ENCODE measurements at regions not wholly inside any gene's neighbourhood (a gene's known extent, or its start where the extent isn't known, plus 50 kb on each side); places are given as distances from the start of the nearest gene placed in this dataset.

- Histone ChIP-seq H3K9me2 (ENCODE audit: low read depth, low read length) (no peaks in the 10 kb centered on the region), H3F3A (ENCODE audit: insufficient read depth, low read length) (no peaks in the 10 kb centered on the region), H3K27ac (ENCODE audit: low read depth, low read length, poor library complexity, severe bottlenecking) (no peak overlapping the region), H3K36me3 (ENCODE audit: insufficient read depth, low read length) (no peaks in the 10 kb centered on the region), H4K20me1 (ENCODE audit: insufficient read depth, low read length) (no peaks in the 10 kb centered on the region), H3K4me3 (ENCODE audit: low read depth, low read length, poor library complexity, severe bottlenecking) (no peak overlapping the region), H3K4me2 (ENCODE audit: low read length) (no peak overlapping the region), H3K27me3 (ENCODE audit: insufficient read depth, low read length) (no peaks in the 10 kb centered on the region), H3K79me2 (ENCODE audit: insufficient read depth, low read length) (no peaks in the 10 kb centered on the region), H3K9ac (ENCODE audit: low read length) (no peak overlapping the region), H2AFZ (ENCODE audit: low read length) (no peak overlapping the region), H3K9me3 (ENCODE audit: low read length) (no peaks in the 10 kb centered on the region), H3K4me1 (ENCODE audit: insufficient read depth, low read length, severe bottlenecking) (no peaks in the 10 kb centered on the region)
- TF ChIP-seq EZH2 (IDR thresholded peaks at IDR 0.05; ENCODE audit: borderline replicate concordance, low read length), result no peak
- TF ChIP-seq CTCF (IDR thresholded peaks at IDR 0.05; ENCODE audit: low read length), result no peak
Measured at GRCh38 chr12:59134750-59135149, 214.4 kb upstream of the LRIG3 start.

GRCh38 chr12:59131462-59131861, 211.2 kb upstream of the LRIG3 start:
- no peaks in the 10 kb centered on the region for H3K9me3 ChIP-seq (ENCODE audit: low read length)
- no peak for TF ChIP-seq EZH2 (IDR thresholded peaks at IDR 0.05; ENCODE audit: borderline replicate concordance, low read length)
- TF ChIP-seq CTCF (IDR thresholded peaks at IDR 0.05; ENCODE audit: low read length), result no peak
- H3K4me1 ChIP-seq (ENCODE audit: insufficient read depth, low read length, severe bottlenecking), result no peaks in the 10 kb centered on the region

GRCh38 chr12:59122784-59123183, 202.5 kb upstream of the LRIG3 start:
- no peak overlapping the region for H3K4me2 ChIP-seq (ENCODE audit: low read length)
- H3F3A ChIP-seq (ENCODE audit: insufficient read depth, low read length), result no peaks in the 10 kb centered on the region
- no peak overlapping the region for H3K9ac ChIP-seq (ENCODE audit: low read length)
- H3K4me1 ChIP-seq (ENCODE audit: insufficient read depth, low read length, severe bottlenecking), result no peaks in the 10 kb centered on the region
- no peaks in the 10 kb centered on the region for H3K36me3 ChIP-seq (ENCODE audit: insufficient read depth, low read length)
- no peaks in the 10 kb centered on the region for H3K9me2 ChIP-seq (ENCODE audit: low read depth, low read length)
- H4K20me1 ChIP-seq (ENCODE audit: insufficient read depth, low read length), result no peaks in the 10 kb centered on the region
- no peaks in the 10 kb centered on the region for H3K27me3 ChIP-seq (ENCODE audit: insufficient read depth, low read length)
- H3K27ac ChIP-seq (ENCODE audit: low read depth, low read length, poor library complexity, severe bottlenecking), result no peak overlapping the region
- H3K4me3 ChIP-seq (ENCODE audit: low read depth, low read length, poor library complexity, severe bottlenecking), result no peak overlapping the region
- TF ChIP-seq EZH2 (IDR thresholded peaks at IDR 0.05; ENCODE audit: borderline replicate concordance, low read length), result no peak
- TF ChIP-seq CTCF (IDR thresholded peaks at IDR 0.05; ENCODE audit: low read length), result no peak
- no peak overlapping the region for H2AFZ ChIP-seq (ENCODE audit: low read length)
- H3K9me3 ChIP-seq (ENCODE audit: low read length), result no peaks in the 10 kb centered on the region
- no peaks in the 10 kb centered on the region for H3K79me2 ChIP-seq (ENCODE audit: insufficient read depth, low read length)

More at GRCh38 chr12:59131462-59131861, 211.2 kb upstream of the LRIG3 start:
- no peaks in the 10 kb centered on the region for H3K27me3 ChIP-seq (ENCODE audit: insufficient read depth, low read length)
- H2AFZ ChIP-seq (ENCODE audit: low read length), result no peak overlapping the region
- no peaks in the 10 kb centered on the region for H3K79me2 ChIP-seq (ENCODE audit: insufficient read depth, low read length)
- H4K20me1 ChIP-seq (ENCODE audit: insufficient read depth, low read length), result no peaks in the 10 kb centered on the region
- no peak overlapping the region for H3K27ac ChIP-seq (ENCODE audit: low read depth, low read length, poor library complexity, severe bottlenecking)
- H3F3A ChIP-seq (ENCODE audit: insufficient read depth, low read length), result no peaks in the 10 kb centered on the region
- no peaks in the 10 kb centered on the region for H3K36me3 ChIP-seq (ENCODE audit: insufficient read depth, low read length)
- H3K9ac ChIP-seq (ENCODE audit: low read length), result no peak overlapping the region
- H3K4me2 ChIP-seq (ENCODE audit: low read length), result no peak overlapping the region
- no peak overlapping the region for H3K4me3 ChIP-seq (ENCODE audit: low read depth, low read length, poor library complexity, severe bottlenecking)
- H3K9me2 ChIP-seq (ENCODE audit: low read depth, low read length), result no peaks in the 10 kb centered on the region

Data from OCI-LY1 (cell line).